ENCODE measurements at regions not wholly inside any gene's neighbourhood (a gene's known extent, or its start where the extent isn't known, plus 50 kb on each side); places are given as distances from the start of the nearest gene placed in this dataset.

- Histone ChIP-seq H3K4me3 (ENCODE audit: low read depth, low read length, poor library complexity, severe bottlenecking) (no peak overlapping the region), H3K27ac (ENCODE audit: low read depth, low read length, poor library complexity, severe bottlenecking) (no peak overlapping the region), H2AFZ (ENCODE audit: low read length) (no peak overlapping the region), H3K9me3 (ENCODE audit: low read length) (no peaks in the 10 kb centered on the region), H3K4me2 (ENCODE audit: low read length) (no peak overlapping the region), H4K20me1 (ENCODE audit: insufficient read depth, low read length) (no peaks in the 10 kb centered on the region), H3K9me2 (ENCODE audit: low read depth, low read length) (no peaks in the 10 kb centered on the region), H3K9ac (ENCODE audit: low read length) (no peak overlapping the region), H3K36me3 (ENCODE audit: insufficient read depth, low read length) (no peaks in the 10 kb centered on the region), H3F3A (ENCODE audit: insufficient read depth, low read length) (no peaks in the 10 kb centered on the region), H3K79me2 (ENCODE audit: insufficient read depth, low read length) (no peaks in the 10 kb centered on the region), H3K27me3 (ENCODE audit: insufficient read depth, low read length) (no peaks in the 10 kb centered on the region), H3K4me1 (ENCODE audit: insufficient read depth, low read length, severe bottlenecking) (no peaks in the 10 kb centered on the region)
- TF ChIP-seq EZH2 (IDR thresholded peaks at IDR 0.05; ENCODE audit: borderline replicate concordance, low read length) = no peak
- TF ChIP-seq, protein P1, sequence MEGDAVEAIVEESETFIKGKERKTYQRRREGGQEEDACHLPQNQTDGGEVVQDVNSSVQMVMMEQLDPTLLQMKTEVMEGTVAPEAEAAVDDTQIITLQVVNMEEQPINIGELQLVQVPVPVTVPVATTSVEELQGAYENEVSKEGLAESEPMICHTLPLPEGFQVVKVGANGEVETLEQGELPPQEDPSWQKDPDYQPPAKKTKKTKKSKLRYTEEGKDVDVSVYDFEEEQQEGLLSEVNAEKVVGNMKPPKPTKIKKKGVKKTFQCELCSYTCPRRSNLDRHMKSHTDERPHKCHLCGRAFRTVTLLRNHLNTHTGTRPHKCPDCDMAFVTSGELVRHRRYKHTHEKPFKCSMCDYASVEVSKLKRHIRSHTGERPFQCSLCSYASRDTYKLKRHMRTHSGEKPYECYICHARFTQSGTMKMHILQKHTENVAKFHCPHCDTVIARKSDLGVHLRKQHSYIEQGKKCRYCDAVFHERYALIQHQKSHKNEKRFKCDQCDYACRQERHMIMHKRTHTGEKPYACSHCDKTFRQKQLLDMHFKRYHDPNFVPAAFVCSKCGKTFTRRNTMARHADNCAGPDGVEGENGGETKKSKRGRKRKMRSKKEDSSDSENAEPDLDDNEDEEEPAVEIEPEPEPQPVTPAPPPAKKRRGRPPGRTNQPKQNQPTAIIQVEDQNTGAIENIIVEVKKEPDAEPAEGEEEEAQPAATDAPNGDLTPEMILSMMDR (IDR thresholded peaks at IDR 0.05; ENCODE audit: low read length) = no peak
Measured at GRCh38 chr7:83306502-83306901, 143.8 kb upstream of the PCLO start.

- Histone ChIP-seq H3K9ac (ENCODE audit: low read length) (no peak overlapping the region), H3K9me3 (ENCODE audit: low read length) (0 out of 2 replicates have a peak, but pooled peaks cover 2% of the 10 kb centered on the region), H4K20me1 (ENCODE audit: insufficient read depth, low read length) (no peaks in the 10 kb centered on the region), H3F3A (ENCODE audit: insufficient read depth, low read length) (no peaks in the 10 kb centered on the region), H3K36me3 (ENCODE audit: insufficient read depth, low read length) (no peaks in the 10 kb centered on the region), H3K79me2 (ENCODE audit: insufficient read depth, low read length) (no peaks in the 10 kb centered on the region), H3K4me1 (ENCODE audit: insufficient read depth, low read length, severe bottlenecking) (no peaks in the 10 kb centered on the region), H3K27ac (ENCODE audit: low read depth, low read length, poor library complexity, severe bottlenecking) (no peak overlapping the region), H3K9me2 (ENCODE audit: low read depth, low read length) (no peaks in the 10 kb centered on the region), H2AFZ (ENCODE audit: low read length) (no peak overlapping the region), H3K27me3 (ENCODE audit: insufficient read depth, low read length) (no peaks in the 10 kb centered on the region), H3K4me2 (ENCODE audit: low read length) (no peak overlapping the region), H3K4me3 (ENCODE audit: low read depth, low read length, poor library complexity, severe bottlenecking) (no peak overlapping the region)
- TF ChIP-seq EZH2 (IDR thresholded peaks at IDR 0.05; ENCODE audit: borderline replicate concordance, low read length) = no peak
- TF ChIP-seq, protein P1 (IDR thresholded peaks at IDR 0.05; ENCODE audit: low read length) = no peak
Measured at GRCh38 chr7:83305027-83305426, 142.3 kb upstream of the PCLO start.

DNA sequence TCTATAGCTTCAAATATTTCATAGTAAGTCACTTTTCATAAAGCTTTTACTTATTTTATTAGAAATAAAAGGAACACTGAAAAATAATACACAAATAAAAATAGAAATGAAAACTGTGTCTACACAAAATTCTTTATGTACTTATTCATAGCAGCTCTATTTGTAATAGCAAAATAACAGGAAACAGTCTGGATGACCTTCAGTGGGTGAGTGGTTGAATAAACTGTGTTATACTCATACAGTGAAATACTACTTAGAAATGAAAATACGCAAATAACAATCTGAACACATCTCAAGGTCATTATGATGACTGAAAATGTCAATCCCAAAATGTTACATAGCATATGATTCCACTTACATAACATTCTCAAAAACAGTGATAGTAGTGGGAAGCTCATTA is 138.7 kb upstream of the PCLO start:
- no peaks in the 10 kb centered on the region for H3K4me1 ChIP-seq (ENCODE audit: insufficient read depth, low read length, severe bottlenecking)
- H3K4me2 ChIP-seq (ENCODE audit: low read length) = no peak overlapping the region
- no peaks in the 10 kb centered on the region for H3K36me3 ChIP-seq (ENCODE audit: insufficient read depth, low read length)
- no peaks in the 10 kb centered on the region for H3K79me2 ChIP-seq (ENCODE audit: insufficient read depth, low read length)
- 0 out of 2 replicates have a peak, but pooled peaks cover 2% of the 10 kb centered on the region for H3K9me3 ChIP-seq (ENCODE audit: low read length)
- no peak overlapping the region for H3K27ac ChIP-seq (ENCODE audit: low read depth, low read length, poor library complexity, severe bottlenecking)
- no peak for TF ChIP-seq EZH2 (IDR thresholded peaks at IDR 0.05; ENCODE audit: borderline replicate concordance, low read length)
- TF ChIP-seq, protein P1 (IDR thresholded peaks at IDR 0.05; ENCODE audit: low read length) = no peak
- H4K20me1 ChIP-seq (ENCODE audit: insufficient read depth, low read length) = no peaks in the 10 kb centered on the region
- H3K4me3 ChIP-seq (ENCODE audit: low read depth, low read length, poor library complexity, severe bottlenecking) = no peak overlapping the region
- no peak overlapping the region for H2AFZ ChIP-seq (ENCODE audit: low read length)
- H3K27me3 ChIP-seq (ENCODE audit: insufficient read depth, low read length) = no peaks in the 10 kb centered on the region
- H3F3A ChIP-seq (ENCODE audit: insufficient read depth, low read length) = no peaks in the 10 kb centered on the region
- no peaks in the 10 kb centered on the region for H3K9me2 ChIP-seq (ENCODE audit: low read depth, low read length)
- no peak overlapping the region for H3K9ac ChIP-seq (ENCODE audit: low read length)

Data from OCI-LY1 (cell line).